ENCODE measurements at regions not wholly inside any gene's neighbourhood (a gene's known extent, or its start where the extent isn't known, plus 50 kb on each side); places are given as distances from the start of the nearest gene placed in this dataset.
A peak's percentile ranks its signal among the peaks of the same experiment; 100 is the strongest.
"Not testable (repeated sequence)": the region's sequence is repeated elsewhere in the genome, so short reads cannot be mapped to it uniquely, and the experiment has no call there.

DNA sequence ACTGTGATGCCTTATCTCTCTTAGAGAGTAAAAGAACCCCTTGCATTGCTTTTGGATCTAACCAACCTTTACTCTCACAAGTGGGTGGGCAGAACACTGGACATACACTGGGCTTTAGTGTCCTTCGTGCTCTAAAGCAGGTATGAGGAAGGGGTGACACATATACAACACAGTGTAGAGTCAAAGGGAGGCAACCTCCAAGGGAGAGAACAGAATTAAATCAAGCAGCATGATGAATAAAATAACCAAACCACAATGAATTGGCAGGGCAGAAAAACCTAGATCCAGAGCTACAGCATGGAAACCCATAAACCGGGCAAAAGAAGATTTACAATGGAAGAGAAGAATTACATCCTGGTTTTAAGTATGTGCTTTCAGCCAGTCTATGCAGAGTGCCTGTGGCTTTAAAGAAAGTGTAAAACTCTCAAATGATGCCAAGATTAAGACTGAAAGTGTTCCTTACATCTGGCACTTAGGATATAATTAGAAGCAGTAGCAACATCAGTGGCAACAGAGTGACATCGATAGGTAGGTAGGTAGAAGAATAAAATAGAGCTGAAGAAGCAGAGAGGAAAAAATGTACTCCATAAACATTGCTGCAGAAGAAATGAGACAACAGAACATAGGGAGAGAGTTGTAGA, 191.7 kb upstream of the ZC3H15 start:
- no peak for DNase-seq (ENCODE audit: low read depth in 2 of 2)

- no peak for DNase-seq (ENCODE audit: low read depth in 2 of 2)
Observed at GRCh38 chr2:186299610-186300009, 186.4 kb upstream of the ZC3H15 start.

DNA sequence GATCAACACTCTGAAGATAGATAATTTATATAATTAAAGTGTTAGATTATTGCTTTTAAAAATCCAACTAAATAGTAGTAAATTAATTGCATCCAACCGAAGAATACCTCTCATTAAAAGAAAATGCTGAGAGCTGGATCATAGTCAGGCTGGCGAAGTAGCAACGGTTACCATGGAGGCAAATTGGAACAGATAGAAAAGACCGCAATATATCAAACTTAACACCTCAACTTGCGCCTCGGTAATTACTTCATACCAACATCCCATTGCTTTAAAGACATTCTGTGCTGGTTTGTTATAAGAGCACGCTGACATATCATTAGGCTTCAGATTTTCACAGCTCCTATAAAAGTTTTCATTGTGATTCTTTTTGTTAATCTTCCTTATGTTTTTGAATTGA, 183.8 kb upstream of the ZC3H15 start:
- DNase-seq (ENCODE audit: low read depth in 2 of 2): no peak

GRCh38 chr2:186303091-186303490, 183.0 kb upstream of the ZC3H15 start:
- no peak for DNase-seq (ENCODE audit: low read depth in 2 of 2)

- DNase-seq (ENCODE audit: low read depth in 2 of 2): no peak
Observed at GRCh38 chr2:186304064-186304463, 182.0 kb upstream of the ZC3H15 start.

DNA sequence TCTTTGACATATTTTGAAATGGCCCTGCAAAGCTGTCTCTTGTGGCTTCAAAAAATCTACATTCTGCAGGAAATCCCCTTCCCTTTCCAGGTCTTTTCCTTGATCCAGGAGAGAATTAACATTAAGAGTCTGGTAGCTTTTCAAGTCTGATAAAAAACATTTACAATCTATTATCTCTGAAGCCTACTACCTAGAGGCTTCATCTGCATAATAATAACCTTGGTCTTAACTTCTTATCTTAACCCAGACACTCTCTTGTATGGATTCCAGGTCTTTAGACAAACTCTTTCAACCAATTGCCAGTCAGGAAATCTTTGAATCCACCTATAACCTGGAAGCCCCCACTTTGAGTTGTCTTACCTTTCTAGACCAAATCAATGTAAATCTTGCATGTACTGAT, 179.3 kb upstream of the ZC3H15 start:
- DNase-seq (ENCODE audit: low read depth in 2 of 2): no peak

DNA sequence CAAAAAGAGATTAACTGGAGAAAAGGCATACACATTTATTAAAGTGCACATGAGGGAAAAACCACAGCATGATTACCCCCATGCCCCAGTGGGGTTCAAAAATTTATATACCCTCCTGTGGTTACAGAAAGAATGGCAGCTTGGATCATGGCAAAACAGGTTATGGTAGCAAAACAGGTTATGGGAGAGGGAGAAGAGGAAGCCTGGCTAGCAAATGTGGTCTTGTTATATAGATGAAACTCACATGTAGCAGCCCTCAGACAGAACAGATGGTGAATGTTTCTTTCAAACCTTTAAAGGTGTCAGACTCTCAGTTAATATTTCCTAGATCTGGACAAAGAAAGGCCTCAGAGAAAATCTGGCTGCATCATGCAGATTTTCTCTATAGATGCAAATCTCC, 178.2 kb upstream of the ZC3H15 start:
- DNase-seq (ENCODE audit: low read depth in 2 of 2): no peak

- no peak for DNase-seq (ENCODE audit: low read depth in 2 of 2)
Observed at GRCh38 chr2:186308347-186308746, 177.7 kb upstream of the ZC3H15 start.

DNA sequence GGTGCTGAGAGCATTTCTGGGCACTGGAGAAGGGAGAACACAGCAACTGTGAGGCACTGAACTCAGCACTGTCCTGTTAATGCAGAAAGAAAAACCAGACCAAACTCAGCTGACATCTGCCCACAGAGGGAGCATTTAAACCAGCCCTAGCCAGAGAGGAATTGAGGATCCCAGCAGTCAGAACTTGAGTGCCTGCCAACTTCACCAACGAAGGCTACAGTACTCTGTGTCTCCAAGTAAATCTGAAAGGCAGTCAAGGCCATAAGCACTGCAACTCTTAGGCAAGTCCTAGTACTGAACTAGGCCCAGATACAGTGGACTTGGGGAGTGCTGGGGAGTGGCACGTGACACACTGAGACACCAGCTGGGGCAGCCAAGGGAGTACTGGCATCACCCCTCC, 176.2 kb upstream of the ZC3H15 start:
- DNase-seq (ENCODE audit: low read depth in 2 of 2): no peak

DNA sequence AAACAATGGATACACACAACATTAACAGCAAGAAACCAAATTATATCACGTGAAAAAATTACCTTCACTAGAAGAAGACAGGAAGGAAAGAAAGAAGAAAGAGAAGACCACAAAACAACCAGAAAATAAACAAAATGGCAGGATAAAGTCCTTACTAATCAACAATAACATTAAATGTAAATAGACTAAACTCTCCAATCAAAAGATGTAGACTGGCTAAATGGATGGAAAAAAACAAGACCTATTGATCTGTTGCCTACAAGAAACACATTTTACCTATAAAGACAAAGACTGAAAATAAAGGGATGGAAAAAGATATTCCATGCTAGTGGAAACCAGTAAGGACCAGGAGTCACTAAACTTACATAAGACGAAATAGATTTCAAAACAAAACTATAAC, 167.0 kb upstream of the ZC3H15 start:
- DNase-seq (ENCODE audit: low read depth in 2 of 2): no peak

DNA sequence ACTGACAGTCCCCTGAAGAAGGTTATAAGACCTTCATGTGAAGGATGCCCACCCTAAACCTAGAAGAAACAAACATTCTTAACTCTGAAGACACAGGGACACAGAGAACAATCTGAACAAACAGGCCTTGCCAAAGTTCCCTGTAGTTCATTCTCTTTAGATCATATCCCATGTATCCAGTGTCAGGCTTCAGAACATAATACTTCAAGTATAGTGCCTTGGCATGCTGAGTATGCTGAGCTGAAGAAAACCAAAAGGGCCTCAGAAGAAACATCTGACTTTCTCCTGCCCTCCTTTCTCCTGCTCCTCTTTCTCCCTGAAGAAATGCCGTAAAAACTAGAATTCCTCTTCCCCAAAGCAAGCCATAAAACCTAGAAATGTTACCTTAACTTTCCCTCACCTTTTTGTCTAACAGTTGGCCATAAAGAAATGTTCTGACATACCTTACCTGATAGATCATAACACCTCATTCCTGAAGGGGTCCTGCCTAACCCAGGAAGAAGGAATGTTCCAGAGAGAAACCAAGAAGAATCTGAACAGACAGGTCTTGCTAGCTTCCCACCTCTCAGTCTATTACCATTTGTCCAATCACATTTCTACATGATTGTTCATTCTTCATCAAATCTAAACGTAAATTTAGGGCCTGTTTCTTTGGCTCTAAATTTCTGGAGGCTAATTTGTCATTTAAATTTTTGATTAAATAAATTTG, 160.1 kb upstream of the ZC3H15 start:
- DNase-seq (ENCODE audit: low read depth in 2 of 2): no peak

GRCh38 chr2:186327251-186327868, 158.7 kb upstream of the ZC3H15 start:
- DNase-seq (ENCODE audit: low read depth in 2 of 2): no peak

- DNase-seq (ENCODE audit: low read depth in 2 of 2): peak; percentile 23 to 35
Observed at GRCh38 chr2:186328838-186329237, 157.2 kb upstream of the ZC3H15 start.

DNA sequence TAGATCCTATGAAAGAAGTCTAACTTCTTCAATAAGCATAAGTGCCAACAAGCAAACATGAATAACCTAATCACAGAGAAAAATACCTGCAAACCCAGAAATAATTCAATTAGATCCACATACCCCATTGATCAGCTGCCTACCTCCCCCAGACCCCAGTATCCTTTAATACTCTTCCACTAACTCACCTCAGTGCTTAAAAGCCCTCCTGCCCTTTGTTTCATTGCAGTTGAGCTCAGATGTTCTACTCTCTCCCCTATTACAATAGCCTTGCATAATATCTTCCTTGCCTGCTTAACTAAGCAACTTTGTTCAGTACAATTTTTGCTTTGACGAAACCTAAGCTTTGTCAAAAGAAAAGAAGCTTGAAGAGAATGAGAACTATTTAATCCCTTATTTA, 156.0 kb upstream of the ZC3H15 start:
- no peak for DNase-seq (ENCODE audit: low read depth in 2 of 2)

DNA sequence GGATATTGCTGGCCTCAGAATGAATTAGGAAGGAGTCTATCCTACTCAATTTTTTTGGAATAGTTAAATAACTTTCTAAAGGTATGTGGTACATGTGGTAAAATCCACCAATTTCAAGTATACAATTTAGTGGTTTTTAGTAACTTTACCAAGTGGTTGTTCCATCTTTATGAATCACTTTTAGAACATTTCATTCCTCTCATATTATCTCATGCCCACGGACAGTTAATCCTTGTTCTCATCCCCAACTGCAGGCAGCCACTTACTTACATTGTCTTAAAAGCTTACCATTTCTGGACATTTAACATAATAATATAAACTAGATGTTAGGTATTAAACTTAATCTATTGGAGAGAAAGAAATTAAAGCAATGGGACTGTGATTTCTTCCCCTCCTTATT, 146.3 kb upstream of the ZC3H15 start:
- DNase-seq (ENCODE audit: low read depth in 2 of 2): no peak

DNA sequence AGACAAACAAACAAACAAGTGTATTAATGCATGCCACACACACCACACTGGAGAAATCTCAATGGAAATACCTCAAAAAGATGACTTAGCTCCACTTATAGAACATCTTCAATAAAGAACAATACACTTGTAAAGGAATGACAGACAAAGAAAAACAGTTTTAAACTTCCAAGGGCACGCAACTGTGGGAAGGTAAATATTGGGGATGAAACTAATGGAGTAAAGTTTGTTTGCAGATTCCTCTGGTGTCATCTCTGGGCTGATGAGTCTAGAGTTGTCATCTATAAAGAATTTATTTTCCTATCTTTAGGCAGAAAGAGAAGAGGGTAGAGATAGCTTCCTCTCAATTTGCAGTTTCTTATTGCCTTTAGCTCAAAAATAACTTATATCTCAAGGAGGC, 144.0 kb upstream of the ZC3H15 start:
- DNase-seq (ENCODE audit: low read depth in 2 of 2): no peak

GRCh38 chr2:186345745-186346144, 140.3 kb upstream of the ZC3H15 start:
- DNase-seq (ENCODE audit: low read depth in 2 of 2): no peak

DNA sequence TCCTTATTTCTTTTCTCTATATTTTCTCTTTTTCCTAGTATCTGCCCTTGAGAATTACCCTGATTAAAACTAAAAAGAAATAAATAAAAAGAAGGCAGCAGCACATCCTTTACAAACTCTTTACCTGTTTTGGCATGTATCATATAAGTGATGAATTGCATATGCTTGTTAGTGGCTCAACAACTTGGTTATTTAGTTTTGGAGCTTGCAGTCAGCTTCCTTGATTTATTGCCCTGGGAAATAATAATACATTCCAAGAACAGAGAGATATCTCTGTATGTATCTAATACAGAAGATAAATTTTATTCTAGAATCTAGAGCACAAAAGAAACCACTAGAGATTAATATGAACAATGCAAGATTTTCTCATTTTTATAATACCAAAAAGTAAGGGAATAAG, 139.8 kb upstream of the ZC3H15 start:
- DNase-seq (ENCODE audit: low read depth in 2 of 2): no peak

- DNase-seq (ENCODE audit: low read depth in 2 of 2): no peak
Observed at GRCh38 chr2:186347472-186347871, 138.6 kb upstream of the ZC3H15 start.

DNA sequence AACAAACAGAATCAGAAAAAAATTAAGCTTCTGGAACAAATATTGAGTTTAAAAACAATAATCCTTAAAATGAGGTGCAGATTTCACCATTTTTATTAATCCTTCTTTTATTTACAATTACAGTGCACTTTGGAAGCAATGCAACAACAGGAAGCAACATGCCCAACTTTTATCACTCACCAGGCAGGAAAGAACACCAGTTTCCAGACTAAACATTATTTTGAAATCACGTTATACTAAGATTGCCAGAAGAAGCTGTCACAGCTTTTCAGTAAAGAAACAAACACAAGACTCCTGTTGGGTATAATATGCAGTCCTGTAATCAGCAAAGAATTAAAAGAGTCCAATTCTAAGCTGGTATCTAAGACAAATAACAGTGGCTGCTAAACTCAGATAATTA, 137.9 kb upstream of the ZC3H15 start:
- no peak for DNase-seq (ENCODE audit: low read depth in 2 of 2)

- peak; percentile 75 to 79 for DNase-seq (ENCODE audit: low read depth in 2 of 2)
Observed at GRCh38 chr2:186349508-186349907, 136.6 kb upstream of the ZC3H15 start.

- not testable (repeated sequence) for DNase-seq (ENCODE audit: low read depth in 2 of 2)
Observed at GRCh38 chr2:186354160-186354559, 131.9 kb upstream of the ZC3H15 start.

- no peak for DNase-seq (ENCODE audit: low read depth in 2 of 2)
Observed at GRCh38 chr2:186365406-186365805, 120.7 kb upstream of the ZC3H15 start.

Measured in fibroblast of skin of left biceps (primary cell).